Neural crest cell (in vitro differentiated cells): ENCODE measurements at regions not wholly inside any gene's neighbourhood (a gene's known extent, or its start where the extent isn't known, plus 50 kb on each side); places are given as distances from the start of the nearest gene placed in this dataset.

Experiments used
- DNase-seq: peaks from one replicate; pipeline ENCODE4 v3.0.0; 2021; ENCODE audit warnings: low read depth, mixed read lengths, low spot score
- H3K27ac Mint-ChIP-seq: one replicate; pipeline ENCODE4 v1.8.0; 2021; ENCODE audit warnings: mild to moderate bottlenecking, mixed read lengths; ENCODE audit not compliant: unreplicated experiment
- H3K27me3 Mint-ChIP-seq: 2 replicates; pipeline ENCODE4 v1.8.0; 2021; ENCODE audit warnings: low read depth, mild to moderate bottlenecking, mixed read lengths
- H3K36me3 Mint-ChIP-seq: 2 replicates; pipeline ENCODE4 v1.8.0; 2021; ENCODE audit warnings: low read depth, mild to moderate bottlenecking, mixed read lengths
- H3K4me1 Mint-ChIP-seq: 2 replicates; pipeline ENCODE4 v1.8.0; 2021; ENCODE audit warnings: mixed read lengths
- H3K4me3 Mint-ChIP-seq: one replicate; pipeline ENCODE4 v1.8.0; 2021; ENCODE audit warnings: mild to moderate bottlenecking, mixed read lengths
- H3K9me3 Mint-ChIP-seq: 2 replicates; pipeline ENCODE4 v1.8.0; 2021; ENCODE audit warnings: mixed read lengths
- TF ChIP-seq, protein P1 (sequence below): fragments of 200-600 bp; sonication (generic); conservative IDR thresholded peaks from 2 replicates; pipeline ENCODE4 v1.5.0; 2021; ENCODE audit warnings: antibody characterized with exemption, mild to moderate bottlenecking

DNA sequence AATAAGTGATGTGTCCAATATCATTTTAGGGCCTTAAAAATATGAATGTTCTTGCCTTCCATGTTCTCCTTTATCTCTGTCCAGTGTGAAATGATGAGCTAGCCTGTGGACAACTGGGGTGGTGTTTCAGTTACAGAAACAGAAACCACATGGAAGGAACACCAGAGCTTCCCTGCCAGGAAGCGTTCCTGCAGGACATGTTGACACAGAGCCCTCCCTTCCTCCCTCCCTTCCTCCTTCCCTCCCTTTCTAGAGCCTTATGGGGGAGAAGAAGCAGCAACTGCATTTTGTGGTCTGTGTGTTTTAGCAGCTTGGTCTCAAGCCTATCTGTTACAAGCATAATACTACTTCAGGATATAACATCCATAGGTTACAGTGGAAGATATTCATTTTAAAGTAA is 539.7 kb upstream of the NETO1 start:
- peaks cover 3% of the 10 kb centered on the region for H3K9me3 Mint-ChIP-seq
- no peaks in the 10 kb centered on the region for H3K27me3 Mint-ChIP-seq
- no peaks in the 10 kb centered on the region for H3K36me3 Mint-ChIP-seq
- no peak for DNase-seq
- TF ChIP-seq, protein P1, sequence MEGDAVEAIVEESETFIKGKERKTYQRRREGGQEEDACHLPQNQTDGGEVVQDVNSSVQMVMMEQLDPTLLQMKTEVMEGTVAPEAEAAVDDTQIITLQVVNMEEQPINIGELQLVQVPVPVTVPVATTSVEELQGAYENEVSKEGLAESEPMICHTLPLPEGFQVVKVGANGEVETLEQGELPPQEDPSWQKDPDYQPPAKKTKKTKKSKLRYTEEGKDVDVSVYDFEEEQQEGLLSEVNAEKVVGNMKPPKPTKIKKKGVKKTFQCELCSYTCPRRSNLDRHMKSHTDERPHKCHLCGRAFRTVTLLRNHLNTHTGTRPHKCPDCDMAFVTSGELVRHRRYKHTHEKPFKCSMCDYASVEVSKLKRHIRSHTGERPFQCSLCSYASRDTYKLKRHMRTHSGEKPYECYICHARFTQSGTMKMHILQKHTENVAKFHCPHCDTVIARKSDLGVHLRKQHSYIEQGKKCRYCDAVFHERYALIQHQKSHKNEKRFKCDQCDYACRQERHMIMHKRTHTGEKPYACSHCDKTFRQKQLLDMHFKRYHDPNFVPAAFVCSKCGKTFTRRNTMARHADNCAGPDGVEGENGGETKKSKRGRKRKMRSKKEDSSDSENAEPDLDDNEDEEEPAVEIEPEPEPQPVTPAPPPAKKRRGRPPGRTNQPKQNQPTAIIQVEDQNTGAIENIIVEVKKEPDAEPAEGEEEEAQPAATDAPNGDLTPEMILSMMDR, result no peak
- H3K27ac Mint-ChIP-seq, result no peak overlapping the region
- H3K4me3 Mint-ChIP-seq, result no peak overlapping the region
- peaks cover 6% of the 10 kb centered on the region for H3K4me1 Mint-ChIP-seq

DNA sequence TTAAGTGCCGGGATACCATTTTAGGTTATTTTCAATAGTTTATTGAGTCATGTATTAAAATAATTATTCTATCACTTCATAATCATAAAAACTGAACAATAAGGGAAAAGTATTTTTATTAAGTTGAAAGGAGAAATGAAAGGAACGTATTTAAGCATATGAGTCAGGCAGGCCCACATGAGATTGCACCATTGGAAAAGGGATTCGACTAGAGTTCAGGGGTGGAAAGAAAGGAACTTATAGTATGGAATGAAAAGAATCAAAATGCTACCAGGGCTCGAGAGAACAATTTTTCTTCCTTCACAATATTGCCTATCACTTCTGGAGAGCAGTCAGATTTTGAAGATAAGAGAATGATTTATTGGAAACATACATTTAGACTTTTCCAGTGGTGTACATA is 516.5 kb upstream of the NETO1 start:
- Mint-ChIP-seq H3K4me3 (no peak overlapping the region), H3K27ac (no peak overlapping the region), H3K36me3 (no peaks in the 10 kb centered on the region), H3K27me3 (no peaks in the 10 kb centered on the region), H3K9me3 (no peaks in the 10 kb centered on the region), H3K4me1 (no peaks in the 10 kb centered on the region)
- DNase-seq, result no peak
- TF ChIP-seq, protein P1, result no peak

DNA sequence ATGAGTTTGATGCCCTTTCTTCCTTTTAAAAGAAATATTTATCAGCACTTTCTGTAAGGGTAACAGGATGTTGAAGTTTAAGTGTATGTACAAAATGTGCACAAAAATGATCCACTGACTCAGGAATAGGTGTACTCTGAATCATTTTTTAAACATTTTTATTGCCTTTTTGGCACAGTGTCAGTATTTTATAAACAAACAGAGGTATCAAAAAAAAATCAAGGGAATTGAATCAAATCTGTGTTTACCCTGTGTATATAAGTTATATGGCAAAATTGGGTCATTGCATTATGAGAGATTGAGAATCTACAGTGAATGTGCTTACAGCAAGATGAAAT is 513.9 kb upstream of the NETO1 start:
- Mint-ChIP-seq H3K27me3 (no peaks in the 10 kb centered on the region), H3K9me3 (peaks cover 2% of the 10 kb centered on the region), H3K4me1 (no peaks in the 10 kb centered on the region), H3K36me3 (no peaks in the 10 kb centered on the region), H3K27ac (no peak overlapping the region), H3K4me3 (no peak overlapping the region)
- TF ChIP-seq, protein P1, result no peak
- DNase-seq, result no peak

DNA sequence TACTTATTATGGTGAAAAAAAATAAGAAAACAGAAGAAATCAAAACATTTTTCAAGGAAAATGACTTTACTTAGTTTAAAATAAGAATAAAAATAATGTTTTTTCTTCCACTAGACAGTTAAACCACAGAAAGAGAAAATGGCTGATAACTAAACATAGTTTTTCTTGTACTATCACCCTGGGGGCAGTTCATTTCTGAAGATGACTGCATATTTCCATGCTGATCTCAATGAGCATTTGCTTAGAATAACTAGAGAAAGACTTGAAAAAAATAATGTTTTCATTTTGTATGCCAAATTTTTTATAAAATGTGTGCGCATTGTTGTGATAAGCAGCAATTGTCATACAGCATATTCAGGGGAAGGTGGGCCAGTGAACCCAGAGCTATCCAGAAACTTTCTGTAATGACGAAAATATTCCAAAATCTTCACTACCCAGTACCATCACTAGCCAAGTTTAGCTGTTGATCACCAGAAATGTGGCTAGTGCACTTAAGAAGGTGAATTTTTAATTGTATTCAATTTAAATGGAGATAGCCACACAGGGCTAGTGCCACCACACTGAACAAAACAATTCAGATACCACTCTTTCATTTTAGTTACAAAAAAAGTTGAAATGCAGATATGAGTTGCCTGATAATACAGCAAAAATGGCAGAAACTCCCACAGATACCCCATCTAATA is 513.4 kb upstream of the NETO1 start:
- Mint-ChIP-seq H3K27me3 (no peaks in the 10 kb centered on the region), H3K4me3 (no peak overlapping the region), H3K9me3 (peaks cover 7% of the 10 kb centered on the region), H3K36me3 (no peaks in the 10 kb centered on the region), H3K4me1 (no peaks in the 10 kb centered on the region), H3K27ac (no peak overlapping the region)
- TF ChIP-seq, protein P1, result no peak
- no peak for DNase-seq

DNA sequence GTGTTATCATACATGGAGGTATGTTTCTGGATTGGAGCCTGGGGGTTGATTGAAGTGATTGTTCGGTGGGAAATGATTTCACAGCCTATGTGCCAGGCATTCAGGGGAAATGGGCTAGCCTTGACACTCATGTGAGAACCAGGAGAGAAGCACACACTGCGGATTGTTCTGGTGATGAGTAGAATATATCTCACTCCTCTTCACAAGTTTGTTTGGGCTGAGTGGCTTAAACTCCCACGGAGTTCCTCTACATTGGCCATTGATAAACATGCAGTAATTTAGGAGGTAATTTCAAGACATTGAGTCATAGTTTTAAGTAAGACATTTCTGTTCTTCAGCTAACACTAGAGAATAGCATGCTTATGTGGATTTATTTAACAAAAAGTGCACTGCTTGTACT is 498.9 kb upstream of the NETO1 start:
- Mint-ChIP-seq H3K36me3 (no peaks in the 10 kb centered on the region), H3K4me3 (no peak overlapping the region), H3K27ac (no peak overlapping the region), H3K4me1 (no peaks in the 10 kb centered on the region), H3K9me3 (peaks cover 4% of the 10 kb centered on the region), H3K27me3 (no peaks in the 10 kb centered on the region)
- TF ChIP-seq, protein P1, result no peak
- DNase-seq, result no peak
